D721Med (cell line): ENCODE measurements at regions not wholly inside any gene's neighbourhood (a gene's known extent, or its start where the extent isn't known, plus 50 kb on each side); places are given as distances from the start of the nearest gene placed in this dataset.

Source experiments
- DNase-seq: peaks from one replicate; pipeline ENCODE4 v3.0.0; 2011; ENCODE audit warnings: low spot score; ENCODE audit not compliant: insufficient read length
- FAIRE-seq: peaks from 2 replicates; lab custom pipeline; 2011; peaks lifted over from hg19 to GRCh38; lab: Jason Lieb, UNC
- TF ChIP-seq, protein P1 (sequence below): IDR thresholded peaks from 2 replicates; pipeline ENCODE4 v1.5.1; 2012; ENCODE audit warnings: mild to moderate bottlenecking, control low read depth; ENCODE audit not compliant: insufficient read depth; ENCODE audit errors: missing control alignments

DNA sequence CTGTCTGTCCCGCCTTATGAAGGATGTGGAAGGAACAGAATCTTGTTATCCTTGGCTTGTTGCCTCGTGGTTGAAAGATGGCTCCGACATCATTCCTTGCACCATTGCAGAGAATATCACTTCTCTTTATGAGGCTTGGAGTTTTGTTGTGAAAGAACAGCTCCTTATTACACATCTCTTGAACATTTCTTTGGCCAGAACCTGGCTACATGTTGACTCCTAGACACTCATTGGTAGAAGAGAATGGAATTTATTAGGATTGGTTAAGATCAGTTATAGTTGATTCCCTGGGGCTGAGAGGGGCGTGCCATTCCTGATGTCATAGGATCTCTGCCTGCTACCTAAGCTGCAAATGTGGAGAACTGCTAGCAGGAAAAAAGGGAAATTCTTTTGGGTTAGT, 180.5 kb upstream of the CTBP2 start:
- DNase-seq (no peak), FAIRE-seq (no peak)
- TF ChIP-seq, protein P1, sequence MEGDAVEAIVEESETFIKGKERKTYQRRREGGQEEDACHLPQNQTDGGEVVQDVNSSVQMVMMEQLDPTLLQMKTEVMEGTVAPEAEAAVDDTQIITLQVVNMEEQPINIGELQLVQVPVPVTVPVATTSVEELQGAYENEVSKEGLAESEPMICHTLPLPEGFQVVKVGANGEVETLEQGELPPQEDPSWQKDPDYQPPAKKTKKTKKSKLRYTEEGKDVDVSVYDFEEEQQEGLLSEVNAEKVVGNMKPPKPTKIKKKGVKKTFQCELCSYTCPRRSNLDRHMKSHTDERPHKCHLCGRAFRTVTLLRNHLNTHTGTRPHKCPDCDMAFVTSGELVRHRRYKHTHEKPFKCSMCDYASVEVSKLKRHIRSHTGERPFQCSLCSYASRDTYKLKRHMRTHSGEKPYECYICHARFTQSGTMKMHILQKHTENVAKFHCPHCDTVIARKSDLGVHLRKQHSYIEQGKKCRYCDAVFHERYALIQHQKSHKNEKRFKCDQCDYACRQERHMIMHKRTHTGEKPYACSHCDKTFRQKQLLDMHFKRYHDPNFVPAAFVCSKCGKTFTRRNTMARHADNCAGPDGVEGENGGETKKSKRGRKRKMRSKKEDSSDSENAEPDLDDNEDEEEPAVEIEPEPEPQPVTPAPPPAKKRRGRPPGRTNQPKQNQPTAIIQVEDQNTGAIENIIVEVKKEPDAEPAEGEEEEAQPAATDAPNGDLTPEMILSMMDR, result no peak

DNA sequence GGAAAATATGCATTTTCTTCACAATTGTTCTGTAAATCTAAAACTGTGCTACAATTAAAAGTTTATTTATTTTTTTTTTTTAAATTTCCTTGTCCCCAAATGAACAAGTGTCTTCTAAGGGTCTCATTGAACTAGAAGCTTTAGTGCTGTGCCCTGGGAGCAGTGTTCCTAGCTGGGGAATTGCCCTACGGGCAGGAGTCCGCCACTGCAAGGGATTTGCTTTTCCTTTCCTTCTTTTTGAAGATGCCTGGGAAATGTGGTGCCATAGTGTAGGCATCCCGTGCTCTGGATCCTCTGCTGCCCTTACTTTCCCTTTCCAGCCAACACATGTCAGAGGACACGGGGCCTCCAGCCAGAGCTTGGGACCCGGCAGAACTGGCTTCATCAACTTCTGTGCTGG, 177.1 kb upstream of the CTBP2 start:
- DNase-seq (no peak), FAIRE-seq (no peak)
- TF ChIP-seq, protein P1, result no peak

DNA sequence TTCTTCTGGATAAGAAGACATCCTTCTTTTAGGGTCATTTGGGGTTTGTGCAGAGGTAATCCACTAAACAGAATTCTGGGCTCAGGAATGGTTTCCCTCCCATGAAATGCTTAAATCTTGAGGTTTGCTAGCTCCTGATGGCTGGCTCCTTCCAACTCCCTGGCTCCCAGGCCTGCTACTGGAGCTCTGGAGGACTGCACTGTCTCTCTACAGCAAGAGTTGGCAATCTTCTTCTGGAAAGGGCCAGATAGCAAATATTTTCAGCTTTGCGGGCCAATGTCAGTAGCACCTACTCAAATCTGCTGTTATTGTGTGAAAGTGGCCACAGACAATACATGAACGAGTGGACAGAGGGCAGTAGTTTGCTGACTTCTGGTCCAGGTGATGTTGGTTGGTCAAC, 174.2 kb upstream of the CTBP2 start:
- TF ChIP-seq, protein P1, result no peak

DNA sequence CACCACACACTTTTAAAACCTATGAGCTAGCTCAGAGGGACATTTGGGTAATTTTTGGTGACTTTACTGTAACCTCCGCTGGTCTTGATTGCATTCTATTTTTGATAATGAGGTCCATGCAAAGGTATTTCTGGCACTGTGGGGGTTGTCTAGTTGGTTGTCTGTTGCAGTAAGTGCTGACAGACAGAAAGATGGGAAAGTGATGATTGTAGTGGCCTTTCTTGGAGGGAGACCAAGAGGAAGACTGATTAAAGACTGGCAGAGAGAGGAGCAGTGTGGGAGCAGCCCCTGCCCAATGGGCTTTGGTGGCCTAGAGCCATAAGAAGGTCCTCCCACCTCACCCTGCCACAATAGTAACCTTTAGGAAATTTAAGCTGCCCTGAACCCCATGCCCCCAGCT, 173.4 kb upstream of the CTBP2 start:
- DNase-seq (no peak), FAIRE-seq (no peak)
- TF ChIP-seq, protein P1, result no peak

More for the DNA sequence above, 174.2 kb upstream of the CTBP2 start:
- DNase-seq, result no peak
- no peak for FAIRE-seq

DNA sequence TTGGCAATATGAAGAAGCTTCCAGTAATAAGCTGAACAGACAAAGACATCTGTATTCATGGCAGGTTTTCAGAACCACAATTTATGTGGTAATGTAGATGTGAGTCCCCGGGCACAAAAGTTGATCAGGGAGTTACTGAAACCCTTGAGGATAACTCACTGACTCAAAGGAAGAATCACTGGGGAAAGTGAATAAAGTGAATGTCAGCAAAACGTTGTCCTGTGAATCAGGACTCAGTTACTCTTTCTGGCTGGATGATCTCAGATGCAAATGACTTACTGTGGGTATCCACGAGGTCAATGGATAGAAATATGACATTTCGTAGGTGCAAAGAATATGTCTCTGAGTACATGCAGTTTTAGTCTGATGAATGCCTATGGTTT, 172.8 kb upstream of the CTBP2 start:
- FAIRE-seq, result no peak
- TF ChIP-seq, protein P1, result no peak
- no peak for DNase-seq

DNA sequence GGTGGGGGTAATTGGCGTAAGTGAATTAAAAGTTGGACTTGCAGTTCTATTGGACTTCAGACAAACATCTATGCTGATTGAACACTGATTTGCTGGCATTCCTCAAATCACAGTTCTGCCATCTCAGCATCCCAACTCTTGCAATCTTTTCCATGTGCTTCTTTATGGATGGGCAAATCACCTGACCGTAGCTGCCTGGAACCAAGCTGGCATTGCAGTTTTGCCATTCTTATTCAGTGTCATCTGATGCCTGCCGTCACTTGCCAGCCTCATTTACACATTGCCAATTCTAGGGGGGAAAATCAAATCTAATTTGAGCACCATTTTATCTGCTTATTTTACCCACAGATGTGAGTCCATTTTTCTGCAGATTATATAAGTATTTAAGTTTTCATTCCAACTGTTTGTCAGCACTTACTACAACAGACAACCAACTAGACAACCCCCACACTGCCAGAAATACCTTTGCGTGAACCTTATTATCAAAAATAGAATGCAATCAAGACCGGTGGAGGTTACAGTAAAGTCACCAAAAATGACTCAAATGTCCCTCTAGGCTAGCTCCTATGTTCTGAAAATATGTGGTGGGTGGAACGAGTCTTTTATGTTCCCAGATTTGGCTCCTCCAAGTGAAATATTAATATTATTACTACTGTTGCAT, 172.3 kb upstream of the CTBP2 start:
- TF ChIP-seq, protein P1, result no peak
- FAIRE-seq, result no peak
- no peak for DNase-seq

DNA sequence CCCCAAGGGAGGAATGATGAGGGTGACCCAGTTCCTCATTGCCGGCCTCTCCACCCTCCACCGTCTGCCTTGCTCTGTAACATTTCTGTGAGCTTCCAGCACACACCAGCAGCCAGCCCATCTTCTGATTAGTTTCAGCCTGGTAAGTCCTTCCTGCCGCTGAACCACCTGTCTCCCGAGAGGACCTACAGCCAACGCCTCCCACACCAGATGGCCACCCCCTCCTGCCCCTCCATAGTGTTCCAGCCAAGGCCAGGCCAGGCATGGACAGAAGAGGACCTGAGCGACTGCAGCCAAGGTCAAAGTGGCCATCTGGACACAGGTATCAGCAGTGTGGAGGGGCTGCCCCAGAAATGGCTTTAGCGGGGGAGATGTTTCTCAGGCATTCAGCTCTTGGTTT, 170.7 kb upstream of the CTBP2 start:
- no peak for FAIRE-seq
- TF ChIP-seq, protein P1, result no peak
- DNase-seq, result no peak
